ENCODE measurements at regions not wholly inside any gene's neighbourhood (a gene's known extent, or its start where the extent isn't known, plus 50 kb on each side); places are given as distances from the start of the nearest gene placed in this dataset.

- TF ChIP-seq RAD21 (IDR thresholded peaks at IDR 0.05; ENCODE audit: low read length) (peak; percentile 24; the same call in 1 of the 2 replicates), SMC3 (IDR thresholded peaks at IDR 0.05; ENCODE audit: low read depth, low read length) (peak; percentile 14; the same call in 1 of the 2 replicates), EZH2phosphoT487 (IDR thresholded peaks at IDR 0.05; ENCODE audit: borderline replicate concordance, low read depth) (no peak)
- Histone ChIP-seq H3K9me2 (no peaks in the 10 kb centered on the region), H3K27me3 (ENCODE audit: insufficient read depth) (no peaks in the 10 kb centered on the region), H2AFZ (ENCODE audit: low read depth) (no peak overlapping the region), H4K20me1 (ENCODE audit: insufficient read depth) (no peaks in the 10 kb centered on the region), H3F3A (replicated peaks; ENCODE audit: insufficient read depth) (no peaks in the 10 kb centered on the region), H3K27ac (ENCODE audit: low read depth in 2 of 2, low read length in 1 of 2) (no peak overlapping the region), H3K4me2 (no peak overlapping the region), H3K4me1 (ENCODE audit: control insufficient read depth in 1 of 2, insufficient read depth in 2 of 2, low read depth in 1 of 2, low read length in 1 of 2) (peaks cover 0 to 20% of the 10 kb centered on the region in 2 experiments; a peak in 1 of 4 replicates), H3K9ac (no peak overlapping the region), H3K9me3 (no peaks in the 10 kb centered on the region), H3K79me2 (ENCODE audit: insufficient read depth) (no peaks in the 10 kb centered on the region), H3K4me3 (ENCODE audit: low read depth in 2 of 2, low read length in 1 of 2) (no peak overlapping the region), H3K36me3 (replicated peaks in 1 of 2; ENCODE audit: control insufficient read depth in 1 of 2, insufficient read depth in 2 of 2, low read length in 1 of 2) (no peaks in the 10 kb centered on the region)
- POLR2A ChIA-PET: interaction anchor here (1.1 kb wide), 1 partner anchor 68 kb away, joined by 4 read pairs; no protein-coding TSS in a partner anchor
- WGBS (ENCODE audit: low lambda C conversion rate): 51% methylated on average over 5 of the region's 5 CpGs
- DNase-seq: peak; percentile 63
- CTCF ChIA-PET: interaction anchor here (1.0 to 1.8 kb wide), 2 partner anchors 10 to 34 kb away, joined by 3 to 5 read pairs; no protein-coding TSS in a partner anchor
Measured at GRCh38 chr3:72597756-72598195, 250.5 kb downstream of the SHQ1 start.

DNA sequence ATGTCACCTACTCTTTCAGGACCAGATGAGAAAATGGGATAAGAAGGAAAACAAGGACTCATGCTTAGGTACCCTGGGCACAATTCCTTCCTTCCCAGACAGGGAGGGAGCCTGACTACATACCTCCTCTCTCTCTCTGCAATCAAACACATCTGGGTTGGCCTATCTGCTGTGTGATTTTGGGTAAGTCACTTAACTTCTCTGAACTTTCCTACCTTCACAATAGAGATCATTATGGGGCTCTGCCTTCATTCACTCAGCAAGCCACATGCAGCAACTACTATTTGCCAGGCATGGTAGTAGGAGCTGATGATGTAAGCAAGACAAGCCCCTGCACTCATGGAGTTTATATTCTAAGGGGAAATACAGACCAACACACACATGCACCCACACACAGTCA, 251.2 kb downstream of the SHQ1 start:
- peaks cover 0 to 23% of the 10 kb centered on the region in 2 experiments; a peak in 1 of 4 replicates for H3K4me1 ChIP-seq (ENCODE audit: control insufficient read depth in 1 of 2, insufficient read depth in 2 of 2, low read depth in 1 of 2, low read length in 1 of 2)
- H3K4me3 ChIP-seq (ENCODE audit: low read depth in 2 of 2, low read length in 1 of 2): no peak overlapping the region
- no peaks in the 10 kb centered on the region for H3K27me3 ChIP-seq (ENCODE audit: insufficient read depth)
- DNase-seq: no peak
- H2AFZ ChIP-seq (ENCODE audit: low read depth): no peak overlapping the region
- no peaks in the 10 kb centered on the region for H3K36me3 ChIP-seq (replicated peaks in 1 of 2; ENCODE audit: control insufficient read depth in 1 of 2, insufficient read depth in 2 of 2, low read length in 1 of 2)
- no peak overlapping the region for H3K9ac ChIP-seq
- no peak for TF ChIP-seq RXRA (IDR thresholded peaks at IDR 0.05; ENCODE audit: borderline replicate concordance, low read depth)
- no peak for TF ChIP-seq TAF1 (IDR thresholded peaks at IDR 0.05; ENCODE audit: borderline replicate concordance, low read depth, low read length)
- no peak for TF ChIP-seq NFIC (IDR thresholded peaks at IDR 0.05; ENCODE audit: borderline replicate concordance)
- TF ChIP-seq MAX (IDR thresholded peaks at IDR 0.05; ENCODE audit: low read depth): no peak
- TF ChIP-seq SIN3A (IDR thresholded peaks at IDR 0.05; ENCODE audit: borderline replicate concordance, low read depth, low read length): no peak
- no peak for TF ChIP-seq MXI1 (IDR thresholded peaks at IDR 0.05; ENCODE audit: low read depth, low read length)
- no peak for TF ChIP-seq IRF3 (IDR thresholded peaks at IDR 0.05; ENCODE audit: low read depth, low read length)
- TF ChIP-seq, protein P1, sequence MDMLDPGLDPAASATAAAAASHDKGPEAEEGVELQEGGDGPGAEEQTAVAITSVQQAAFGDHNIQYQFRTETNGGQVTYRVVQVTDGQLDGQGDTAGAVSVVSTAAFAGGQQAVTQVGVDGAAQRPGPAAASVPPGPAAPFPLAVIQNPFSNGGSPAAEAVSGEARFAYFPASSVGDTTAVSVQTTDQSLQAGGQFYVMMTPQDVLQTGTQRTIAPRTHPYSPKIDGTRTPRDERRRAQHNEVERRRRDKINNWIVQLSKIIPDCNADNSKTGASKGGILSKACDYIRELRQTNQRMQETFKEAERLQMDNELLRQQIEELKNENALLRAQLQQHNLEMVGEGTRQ (IDR thresholded peaks at IDR 0.05; ENCODE audit: borderline replicate concordance, low read depth, low read length): no peak
- TF ChIP-seq YY1 (IDR thresholded peaks at IDR 0.05; ENCODE audit: low read depth): no peak
- no peak for TF ChIP-seq FOXM1 (IDR thresholded peaks at IDR 0.05; ENCODE audit: low read depth)
- TF ChIP-seq CHD2 (IDR thresholded peaks at IDR 0.05; ENCODE audit: low read length, partially characterized antibody): no peak
- TF ChIP-seq SMC3 (IDR thresholded peaks at IDR 0.05; ENCODE audit: low read depth, low read length): no peak
- no peak for TF ChIP-seq MEF2A (IDR thresholded peaks at IDR 0.05; ENCODE audit: borderline replicate concordance, low read depth)
- no peak for TF ChIP-seq RFX5 (IDR thresholded peaks at IDR 0.05; ENCODE audit: low read length)
- no peak for TF ChIP-seq TCF12 (IDR thresholded peaks at IDR 0.05)
- no peak for TF ChIP-seq ELF1 (IDR thresholded peaks at IDR 0.05)
- TF ChIP-seq RCOR1 (IDR thresholded peaks at IDR 0.05; ENCODE audit: low read length): no peak
- no peak for TF ChIP-seq JUND (IDR thresholded peaks at IDR 0.05)
- H3K4me2 ChIP-seq: no peak overlapping the region
- ChIA-PET POLR2A (no interaction called here), CTCF (interaction anchor here (1.0 kb wide), 1 partner anchor 11 kb away, joined by 3 read pairs; no protein-coding TSS in a partner anchor)
- H4K20me1 ChIP-seq (ENCODE audit: insufficient read depth): no peaks in the 10 kb centered on the region
- H3F3A ChIP-seq (replicated peaks; ENCODE audit: insufficient read depth): no peaks in the 10 kb centered on the region
- no peaks in the 10 kb centered on the region for H3K79me2 ChIP-seq (ENCODE audit: insufficient read depth)
- no peak overlapping the region for H3K27ac ChIP-seq (ENCODE audit: low read depth in 2 of 2, low read length in 1 of 2)
- no peaks in the 10 kb centered on the region for H3K9me3 ChIP-seq
- no peaks in the 10 kb centered on the region for H3K9me2 ChIP-seq
